MM.1S (cell line): ENCODE measurements at regions not wholly inside any gene's neighbourhood (a gene's known extent, or its start where the extent isn't known, plus 50 kb on each side); places are given as distances from the start of the nearest gene placed in this dataset.

Experiments used
- CTCF ChIP-seq: fragments of 300-600 bp; sonication (generic); IDR thresholded peaks from 2 replicates; pipeline ENCODE4 v1.5.1; 2016; ENCODE audit warnings: antibody characterized with exemption, low read length, mixed read lengths
- EZH2 ChIP-seq: fragments of 300-600 bp; sonication (generic); optimal IDR thresholded peaks from 2 replicates; pipeline ENCODE3; 2017; ENCODE audit warnings: low read depth, mild to moderate bottlenecking, antibody characterized with exemption, low read length, mixed read lengths
- EZH2phosphoT487 ChIP-seq: fragments of 300-600 bp; sonication (generic); IDR thresholded peaks from 2 replicates; pipeline ENCODE4 v1.6.1; 2018; ENCODE audit warnings: antibody characterized with exemption, low read length

GRCh38 chr2:88248280-88248828 is 78.2 kb downstream of the THNSL2 start:
- TF ChIP-seq EZH2 (no peak), EZH2phosphoT487 (no peak), CTCF (no peak)
